GM18499 (cell line): ENCODE measurements at regions not wholly inside any gene's neighbourhood (a gene's known extent, or its start where the extent isn't known, plus 50 kb on each side); places are given as distances from the start of the nearest gene placed in this dataset.
"Not testable (repeated sequence)": the region's sequence is repeated elsewhere in the genome, so short reads cannot be mapped to it uniquely, and the experiment has no call there.

Source experiments
- ATAC-seq: cut with Tn5 transposase; IDR thresholded peaks from one replicate; pipeline ENCODE4 v1.9.1; 2021; ENCODE audit warnings: moderate number of reproducible peaks; ENCODE audit not compliant: insufficient read depth, unreplicated experiment

- not testable (repeated sequence) for ATAC-seq
These were observed 1633.2 kb downstream of the RPIA start for GRCh38 chr2:90324672-90325071.

- not testable (repeated sequence) for ATAC-seq
These were observed 1634.4 kb downstream of the RPIA start for GRCh38 chr2:90325796-90326353.

GRCh38 chr2:90355546-90355945 is 1664.1 kb downstream of the RPIA start:
- not testable (repeated sequence) for ATAC-seq

- not testable (repeated sequence) for ATAC-seq
These were observed 1667.9 kb downstream of the RPIA start for GRCh38 chr2:90359344-90359743.

GRCh38 chr2:90359887-90360730 is 1668.6 kb downstream of the RPIA start:
- not testable (repeated sequence) for ATAC-seq

GRCh38 chr2:90360731-90361035 is 1669.2 kb downstream of the RPIA start:
- not testable (repeated sequence) for ATAC-seq
